NCI-H748 treated with DMSO at 0.1 percent for 48 hours (cell line): ENCODE measurements at regions not wholly inside any gene's neighbourhood (a gene's known extent, or its start where the extent isn't known, plus 50 kb on each side); places are given as distances from the start of the nearest gene placed in this dataset.
"Not testable (repeated sequence)": the region's sequence is repeated elsewhere in the genome, so short reads cannot be mapped to it uniquely, and the experiment has no call there.

ENCODE experiments used
- DNase-seq: peaks from one replicate; lab custom pipeline; 2025; lab: John Stamatoyannopoulos, UW

DNA sequence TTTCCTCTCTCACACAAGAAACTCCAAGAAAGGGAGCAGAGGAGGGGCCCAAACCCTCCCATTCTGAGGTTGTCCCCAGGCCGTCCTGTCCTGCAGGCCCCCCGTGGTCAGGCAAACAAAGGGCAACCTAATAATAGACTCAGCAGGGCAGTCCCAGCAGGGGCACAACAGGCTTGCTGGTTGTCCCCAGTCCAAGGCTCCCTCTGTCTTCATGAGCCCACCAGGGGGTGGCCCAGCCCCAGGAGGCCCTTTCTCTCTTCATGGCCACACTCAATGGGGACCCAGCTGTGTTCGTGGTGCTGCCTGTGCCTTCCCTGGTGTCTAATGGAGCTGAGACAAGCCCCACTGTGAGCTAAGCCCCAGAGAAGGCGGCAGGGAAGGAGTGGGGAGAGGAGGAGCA lies 359.9 kb downstream of the ADGRD1 start:
- DNase-seq, result no peak

DNA sequence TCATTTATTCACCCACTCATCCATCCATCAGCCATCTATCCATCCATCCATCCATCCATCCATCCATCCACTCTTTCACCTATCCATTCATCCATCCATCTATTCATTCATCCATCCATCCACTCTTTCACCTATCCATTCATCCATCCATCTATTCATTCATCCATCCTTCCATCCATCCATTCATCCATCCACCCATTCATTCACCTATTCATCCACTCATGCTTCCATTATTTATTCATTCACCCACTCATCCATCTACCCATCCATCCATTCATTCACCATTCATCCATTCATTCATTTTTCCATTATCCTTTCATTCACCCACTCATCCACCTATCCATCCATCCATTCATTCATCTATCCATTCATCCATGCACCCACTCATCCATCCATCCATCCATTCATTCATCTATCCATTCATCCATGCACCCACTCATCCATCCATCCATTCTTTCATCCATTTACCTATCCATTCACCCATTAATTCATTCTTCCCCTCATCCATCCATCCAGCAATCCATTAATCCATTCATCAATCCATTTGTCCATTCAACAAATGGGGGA lies 360.9 kb downstream of the ADGRD1 start:
- no peak for DNase-seq

- no peak for DNase-seq
These were observed 361.9 kb downstream of the ADGRD1 start for GRCh38 chr12:131315601-131316000.

DNA sequence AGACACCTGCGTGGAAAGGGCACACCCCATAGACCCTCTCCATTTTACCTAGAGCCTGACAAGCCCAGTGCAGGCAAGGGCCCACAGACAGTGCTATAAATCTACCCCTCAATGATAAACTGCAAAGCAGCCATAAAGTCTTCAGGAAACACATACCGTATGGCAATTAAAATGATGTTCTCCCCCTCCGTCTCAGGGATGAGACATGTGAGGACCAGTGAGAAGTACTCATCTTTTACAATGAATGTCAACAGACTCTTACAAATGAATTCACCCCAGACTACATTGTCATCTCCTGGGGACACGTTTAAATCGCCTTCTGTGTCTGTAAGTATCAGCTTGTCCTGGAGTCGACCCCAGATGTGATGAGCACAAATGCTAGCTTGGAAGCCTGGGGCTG lies 362.7 kb downstream of the ADGRD1 start:
- no peak for DNase-seq

DNA sequence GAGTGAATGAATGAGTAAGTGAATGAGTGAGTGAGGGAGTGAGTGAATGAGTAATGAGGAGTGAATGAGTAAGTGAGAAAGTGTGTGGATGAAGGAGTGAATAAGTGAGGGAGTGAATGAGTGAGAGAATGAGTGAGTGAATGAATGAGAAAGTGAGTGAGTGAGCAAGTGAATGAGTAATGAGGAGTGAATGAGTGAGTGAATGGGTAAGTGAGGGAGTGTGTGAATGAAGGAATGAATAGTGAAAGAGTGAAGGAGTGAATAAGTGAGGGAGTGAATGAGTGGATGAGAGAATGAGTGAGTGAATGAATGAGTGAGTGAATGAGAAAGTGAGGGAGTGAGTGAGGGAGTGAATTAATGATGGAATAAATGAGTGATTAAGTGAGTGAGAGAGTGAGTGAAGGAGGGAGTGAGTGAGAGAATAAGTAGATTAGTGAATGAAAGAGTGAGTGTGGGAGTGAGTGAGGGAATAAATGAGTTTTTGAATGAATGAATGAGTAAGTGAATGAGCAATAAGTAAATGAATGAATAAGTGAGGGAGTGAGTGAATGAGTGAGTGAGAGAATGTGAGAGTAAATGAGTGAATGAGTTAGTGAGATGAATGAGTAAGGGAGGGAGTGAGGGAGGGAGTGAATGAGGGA lies 364.5 kb downstream of the ADGRD1 start:
- no peak for DNase-seq

GRCh38 chr12:131321988-131322387 lies 368.3 kb downstream of the ADGRD1 start:
- no peak for DNase-seq

DNA sequence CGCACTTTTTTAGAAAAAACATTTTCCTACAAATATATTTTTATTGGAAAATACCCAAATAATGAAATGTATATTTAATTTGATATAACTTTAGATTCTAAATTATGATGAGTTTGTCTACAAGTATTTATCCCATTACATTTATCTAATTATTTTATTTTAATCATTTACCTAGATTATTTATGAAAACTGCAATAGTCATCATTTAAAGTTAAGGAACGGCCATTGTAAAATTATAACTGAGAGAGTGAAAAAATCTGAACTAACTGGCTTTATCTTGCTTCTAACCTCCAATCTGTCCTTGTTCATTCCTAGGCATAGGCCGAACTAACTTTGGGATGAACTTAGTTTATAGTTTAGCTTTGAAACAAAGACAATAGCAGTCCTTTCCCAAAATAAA lies 368.8 kb downstream of the ADGRD1 start:
- not testable (repeated sequence) for DNase-seq

DNA sequence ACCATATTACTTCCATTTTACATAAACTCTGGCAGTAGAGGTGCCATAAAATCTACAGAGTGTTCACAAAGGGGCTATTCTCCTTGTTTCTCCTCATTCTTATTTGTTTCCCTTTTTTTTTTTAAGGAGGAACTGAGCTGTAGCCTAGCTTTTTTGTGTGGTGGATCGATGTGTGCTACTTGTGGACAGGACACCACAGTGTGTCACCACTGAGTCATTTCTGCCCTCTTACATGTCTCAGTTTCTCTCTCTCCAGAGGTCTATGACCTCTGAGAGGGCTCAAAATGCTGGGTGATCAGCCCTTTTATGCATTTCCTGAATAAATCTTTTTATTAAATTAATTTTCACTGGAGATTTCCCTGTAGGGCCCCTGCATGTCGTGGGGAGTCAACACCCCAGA lies 370.2 kb downstream of the ADGRD1 start:
- DNase-seq, result no peak

GRCh38 chr12:131327521-131328488 lies 374.1 kb downstream of the ADGRD1 start:
- no peak for DNase-seq

DNA sequence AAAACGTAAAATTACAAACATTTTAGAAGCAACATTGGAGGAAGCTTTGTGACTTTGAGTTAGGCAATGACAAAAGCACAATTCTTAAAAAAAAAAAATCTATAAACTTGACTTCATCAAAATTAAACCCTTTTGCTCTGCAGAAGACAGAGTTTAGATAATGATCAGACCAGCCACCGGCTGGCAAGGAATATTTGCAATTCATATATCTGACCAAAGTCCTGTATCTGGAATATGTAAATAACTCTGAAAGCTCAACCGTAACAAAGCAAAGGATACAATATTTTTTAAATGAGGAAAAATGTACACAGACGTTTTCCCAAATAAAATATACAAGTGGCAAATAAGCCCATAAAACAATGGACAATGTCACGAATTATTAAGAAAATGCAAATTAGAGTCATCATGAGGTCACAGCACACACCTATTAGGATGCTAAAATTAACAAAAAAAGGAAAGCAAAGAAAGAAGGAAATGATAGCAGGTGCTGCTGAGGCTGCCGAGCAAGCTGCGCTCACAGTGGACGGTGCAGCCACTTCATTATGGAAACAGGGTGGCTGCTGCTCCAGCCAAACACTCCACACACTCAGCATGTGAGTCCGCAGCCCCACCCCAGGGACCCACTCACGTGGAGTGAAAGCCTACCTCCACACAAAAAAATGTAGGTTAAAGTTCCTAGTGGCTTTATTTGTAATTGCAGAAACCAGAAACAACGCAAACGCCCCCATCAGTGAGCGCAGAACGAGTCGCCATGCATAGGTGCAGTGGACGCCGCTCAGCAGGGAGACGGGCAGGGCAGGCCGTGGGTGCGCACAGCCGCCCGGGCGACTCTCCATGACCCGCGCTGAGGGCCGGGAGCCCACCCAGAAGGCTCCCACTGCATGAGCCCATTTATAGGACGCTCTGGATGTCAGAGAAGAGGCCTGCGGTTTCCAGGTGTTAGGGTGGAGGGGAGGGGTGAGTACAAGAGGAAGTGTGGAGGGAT lies 375.4 kb downstream of the ADGRD1 start:
- DNase-seq, result not testable (repeated sequence)

- DNase-seq, result no peak
These were observed 376.6 kb downstream of the ADGRD1 start for GRCh38 chr12:131330106-131330815.

GRCh38 chr12:131331148-131331750 lies 377.5 kb downstream of the ADGRD1 start:
- no peak for DNase-seq

GRCh38 chr12:131332224-131332623 lies 378.5 kb downstream of the ADGRD1 start:
- DNase-seq, result no peak

DNA sequence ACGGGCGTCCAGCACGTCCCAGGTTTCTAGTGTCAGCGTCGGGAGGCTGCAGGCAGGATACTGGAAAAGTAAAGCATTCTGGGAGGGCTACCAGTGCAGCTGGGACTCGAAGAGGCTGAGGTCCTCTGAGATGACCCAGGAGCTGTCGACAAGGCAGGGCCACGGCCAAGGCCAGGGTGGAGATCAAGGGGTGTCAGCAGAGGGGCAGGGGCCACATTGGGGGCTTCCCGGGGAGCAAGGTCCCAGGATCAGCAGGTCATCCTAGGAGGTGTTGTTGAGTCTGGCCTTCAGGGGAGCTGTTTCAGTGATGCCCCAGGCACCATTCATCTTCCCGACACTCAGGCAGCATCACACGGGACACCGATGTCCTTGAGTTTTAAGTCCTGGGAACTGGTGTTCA lies 377.8 kb upstream of the SFSWAP start:
- no peak for DNase-seq

DNA sequence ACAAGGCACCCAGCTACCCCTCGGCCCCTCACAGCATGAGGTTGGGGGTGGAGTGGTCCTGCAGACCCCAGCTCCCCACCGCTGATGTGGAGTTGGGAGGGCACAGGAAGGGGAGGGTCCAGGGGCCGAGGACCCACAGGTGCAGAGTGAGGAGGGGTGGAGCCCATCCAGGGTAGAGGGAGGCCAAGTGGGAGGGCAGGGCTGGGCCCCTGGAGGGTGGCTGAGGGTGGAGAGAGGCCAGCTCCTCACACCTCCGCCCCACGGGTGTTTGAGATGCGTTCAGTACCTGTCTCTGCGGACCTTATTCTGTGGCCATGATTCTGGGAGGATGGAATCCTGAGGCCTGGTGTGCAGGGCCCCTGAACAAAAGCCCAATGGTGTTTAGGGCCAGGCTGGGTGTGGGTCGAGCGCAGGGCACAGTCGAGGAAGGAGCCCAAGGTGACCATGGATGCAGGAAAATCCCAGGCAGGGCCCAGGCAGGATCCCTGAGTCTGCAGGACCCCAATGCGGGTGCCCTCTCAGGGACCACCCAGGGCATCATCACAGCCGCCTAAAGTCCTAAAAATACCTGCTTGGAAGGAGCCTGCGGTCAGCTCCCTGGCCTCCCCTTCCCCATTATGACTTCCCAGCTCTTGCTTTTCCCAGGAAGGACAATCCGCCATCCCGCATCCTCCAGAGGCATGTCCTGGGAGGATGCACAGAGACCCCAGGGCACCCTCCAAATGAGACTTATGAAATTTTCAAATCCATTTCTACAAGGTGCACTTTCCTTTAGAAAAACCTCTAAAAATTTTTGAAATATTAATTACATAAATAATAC lies 377.1 kb upstream of the SFSWAP start:
- no peak for DNase-seq

DNA sequence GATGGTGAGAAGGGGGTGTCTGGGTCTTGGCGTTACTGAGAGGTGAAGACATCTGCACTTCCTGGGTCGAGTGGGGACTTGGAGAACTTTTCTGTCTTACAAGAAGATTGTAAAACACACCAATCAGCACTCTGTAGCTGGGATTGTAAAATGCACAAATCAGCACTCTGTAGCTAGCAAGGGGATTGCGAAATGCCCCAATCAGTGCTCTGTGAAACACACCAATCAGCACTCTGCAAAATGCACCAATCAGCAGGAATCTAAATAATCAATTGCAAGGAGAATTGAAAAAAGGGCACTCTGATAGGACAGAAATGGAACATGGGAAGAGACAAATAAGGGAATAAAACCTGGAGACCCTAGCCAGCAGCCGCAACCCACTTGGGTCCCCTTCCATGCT lies 376.1 kb upstream of the SFSWAP start:
- no peak for DNase-seq

DNA sequence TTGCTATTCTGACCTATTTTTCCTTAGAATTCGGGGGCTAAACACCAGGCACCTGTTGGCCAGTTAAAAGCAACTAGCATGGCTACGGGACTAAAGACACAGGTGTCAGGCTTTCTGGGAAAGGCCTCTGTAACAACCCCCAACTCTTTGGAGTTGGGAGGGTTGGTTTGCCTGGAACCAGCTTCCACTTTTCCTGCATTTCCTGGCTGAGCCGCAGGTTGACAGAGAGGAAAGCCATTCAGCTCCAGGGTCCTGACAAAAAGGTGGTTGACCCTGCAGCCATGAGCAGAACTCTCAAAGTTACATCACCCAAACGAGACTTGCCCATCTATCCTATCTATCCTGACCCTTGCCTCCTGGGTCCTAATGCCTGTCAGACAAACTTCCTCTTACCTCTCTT lies 375.4 kb upstream of the SFSWAP start:
- no peak for DNase-seq

DNA sequence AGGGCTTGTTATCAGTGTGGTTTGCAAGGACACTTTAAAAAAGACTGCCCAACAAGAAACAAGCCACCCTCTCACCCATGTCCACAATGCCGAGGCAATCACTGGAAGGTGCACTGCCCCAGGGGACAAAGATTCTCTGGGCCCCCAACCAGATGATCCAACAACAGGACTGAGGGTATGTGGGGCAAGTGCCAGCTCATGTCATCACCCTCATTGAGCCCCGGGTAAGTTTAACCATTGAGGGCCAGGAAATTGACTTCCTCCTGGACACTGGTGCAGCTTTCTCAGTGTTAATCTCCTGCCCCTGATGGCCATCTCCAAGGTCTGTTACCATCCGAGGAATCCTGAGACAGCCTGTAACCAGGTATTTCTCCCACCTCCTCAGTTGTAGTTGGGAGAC lies 373.0 kb upstream of the SFSWAP start:
- not testable (repeated sequence) for DNase-seq

- DNase-seq, result no peak
These were observed 370.2 kb upstream of the SFSWAP start for GRCh38 chr12:131340616-131341210.
